GM19467 (cell line): ENCODE measurements at regions not wholly inside any gene's neighbourhood (a gene's known extent, or its start where the extent isn't known, plus 50 kb on each side); places are given as distances from the start of the nearest gene placed in this dataset.

Experiments
- ATAC-seq: cut with Tn5 transposase; IDR thresholded peaks from one replicate; pipeline ENCODE4 v1.9.1; 2021; ENCODE audit warnings: mild to moderate bottlenecking, moderate library complexity; ENCODE audit not compliant: unreplicated experiment

GRCh38 chr7:113487925-113488731 is 369.8 kb upstream of the SMIM30 start:
- no peak for ATAC-seq

GRCh38 chr7:113486548-113486947 is 368.2 kb upstream of the SMIM30 start:
- ATAC-seq = no peak

DNA sequence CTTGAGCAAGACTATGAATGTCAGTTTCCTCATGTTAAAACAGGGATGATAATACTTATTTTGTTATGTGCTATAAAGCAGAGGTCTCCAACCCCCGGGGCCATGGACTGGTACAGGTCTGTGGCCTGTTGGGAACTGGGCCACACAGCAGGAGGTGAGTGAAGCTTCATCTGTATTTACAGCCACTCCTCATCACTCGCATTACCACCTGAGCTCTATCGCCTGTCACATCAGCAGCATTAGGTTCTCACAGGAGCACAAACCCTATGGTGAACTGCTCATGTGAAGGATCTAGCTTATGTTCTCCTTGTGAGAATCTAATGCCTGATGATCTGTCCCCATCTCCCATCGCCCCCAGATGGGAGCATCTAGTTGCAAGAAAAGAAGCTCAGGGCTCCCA is 365.3 kb upstream of the SMIM30 start:
- ATAC-seq = no peak

DNA sequence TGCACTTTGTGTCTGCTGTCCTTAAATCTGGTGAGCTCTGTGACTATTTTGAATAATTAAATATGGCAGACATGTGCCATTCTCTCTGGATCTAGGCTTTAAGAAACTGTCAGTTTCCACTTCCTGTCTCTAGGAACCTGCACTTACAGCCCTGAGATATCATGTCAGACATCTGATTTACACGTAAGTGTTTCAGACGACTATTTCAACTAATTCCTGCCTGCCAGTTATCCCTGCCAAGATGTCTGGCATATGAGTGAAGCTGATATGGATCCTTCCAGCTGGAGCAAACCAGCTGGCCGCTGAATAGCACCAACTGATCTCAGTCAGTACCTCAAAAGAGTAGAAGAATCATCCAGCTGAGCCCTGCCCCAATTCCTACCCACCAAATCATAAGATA is 362.2 kb upstream of the SMIM30 start:
- no peak for ATAC-seq

DNA sequence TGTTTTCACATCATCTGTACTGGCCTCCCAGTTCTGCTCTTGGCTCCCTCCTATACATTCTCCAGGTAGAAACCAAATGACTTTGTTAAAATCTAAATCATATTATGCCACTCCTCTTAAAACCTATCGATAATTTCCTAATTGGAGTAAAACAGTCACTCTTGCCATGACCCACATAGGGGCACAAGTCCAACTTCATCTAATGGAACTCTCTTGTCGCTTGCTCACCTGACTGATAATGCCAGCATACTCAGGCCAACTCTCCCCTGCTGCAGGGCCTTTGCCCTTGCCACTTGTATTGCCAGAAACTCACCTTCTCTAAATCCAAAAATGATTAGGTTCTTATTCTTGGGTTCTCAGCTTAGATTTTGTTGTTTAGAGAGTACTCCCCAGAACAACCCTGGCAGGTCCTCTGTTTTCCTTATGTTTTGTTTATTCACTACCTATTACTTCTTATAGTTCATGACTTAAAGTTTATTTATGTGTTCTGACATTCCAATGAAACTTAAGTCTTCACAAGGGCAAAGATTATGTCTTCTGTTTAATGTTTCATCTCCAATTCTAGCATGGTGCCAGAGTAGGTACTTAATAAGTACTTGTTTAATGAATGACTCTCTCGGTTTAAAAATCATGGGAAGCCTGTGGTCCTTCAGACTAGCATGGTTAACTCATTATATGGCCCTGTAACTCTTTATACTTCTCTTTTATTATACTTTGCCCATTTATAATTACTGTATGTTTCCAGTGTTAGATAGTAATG is 345.9 kb upstream of the SMIM30 start:
- no peak for ATAC-seq

DNA sequence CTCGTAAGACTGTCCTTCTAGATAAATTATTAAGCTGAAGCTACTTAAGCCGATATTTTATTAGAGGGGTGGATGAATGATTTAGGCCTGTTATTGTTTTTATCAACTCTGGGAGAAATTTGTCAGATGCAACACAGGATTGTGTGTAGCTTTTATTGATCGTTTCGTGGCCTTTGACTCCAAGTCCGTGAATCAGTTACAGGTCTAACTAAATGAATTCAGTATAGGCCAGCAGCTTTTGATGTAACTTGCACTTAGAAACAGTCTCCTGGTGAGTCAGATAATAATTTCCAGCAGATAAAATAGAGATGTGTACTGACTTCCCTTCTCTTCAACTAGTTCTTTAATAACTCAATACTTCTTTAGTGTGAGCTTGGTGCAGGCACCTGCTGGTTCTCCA is 341.7 kb upstream of the SMIM30 start:
- no peak for ATAC-seq

GRCh38 chr7:113456533-113456932 is 338.2 kb upstream of the SMIM30 start:
- ATAC-seq = no peak

GRCh38 chr7:113454597-113455169 is 336.3 kb upstream of the SMIM30 start:
- ATAC-seq = no peak

GRCh38 chr7:113452245-113452644 is 333.9 kb upstream of the SMIM30 start:
- ATAC-seq = no peak

DNA sequence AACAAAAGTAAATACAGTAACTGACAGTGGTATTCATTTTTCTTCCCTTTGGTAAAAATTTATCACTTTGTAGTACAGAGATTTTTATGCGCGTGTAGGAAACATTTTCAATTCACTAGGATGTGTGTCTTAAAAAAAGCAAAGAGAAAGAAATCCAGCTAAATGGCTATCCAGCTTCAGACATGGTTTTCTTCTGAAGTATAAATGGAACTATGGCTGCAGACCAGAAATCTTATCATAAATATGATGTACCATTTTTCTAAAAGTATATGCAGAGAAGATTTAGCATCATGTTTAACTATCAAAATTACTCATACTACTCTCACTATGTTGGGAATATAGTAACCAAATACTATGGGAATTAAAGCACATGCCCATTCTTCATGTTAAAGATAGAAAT is 328.4 kb upstream of the SMIM30 start:
- ATAC-seq = no peak

DNA sequence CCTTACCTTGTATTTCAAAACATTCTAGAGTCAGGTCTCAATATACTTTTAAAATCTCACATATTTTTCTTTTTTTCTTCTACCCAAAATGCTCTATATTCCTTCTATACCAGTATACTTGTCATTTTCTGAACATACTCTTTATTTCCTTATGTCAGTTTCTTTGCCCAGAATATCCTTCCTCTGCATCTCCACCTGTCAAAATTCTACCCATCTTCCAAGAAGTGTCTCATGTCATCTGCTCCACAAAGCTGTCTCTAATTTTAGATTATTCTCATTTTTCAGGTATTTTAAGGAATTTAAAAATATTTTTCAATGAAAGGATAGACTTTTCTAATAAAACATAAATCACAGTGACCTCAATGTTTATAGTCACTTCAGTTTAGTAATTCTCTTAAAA is 328.0 kb upstream of the SMIM30 start:
- no peak for ATAC-seq

DNA sequence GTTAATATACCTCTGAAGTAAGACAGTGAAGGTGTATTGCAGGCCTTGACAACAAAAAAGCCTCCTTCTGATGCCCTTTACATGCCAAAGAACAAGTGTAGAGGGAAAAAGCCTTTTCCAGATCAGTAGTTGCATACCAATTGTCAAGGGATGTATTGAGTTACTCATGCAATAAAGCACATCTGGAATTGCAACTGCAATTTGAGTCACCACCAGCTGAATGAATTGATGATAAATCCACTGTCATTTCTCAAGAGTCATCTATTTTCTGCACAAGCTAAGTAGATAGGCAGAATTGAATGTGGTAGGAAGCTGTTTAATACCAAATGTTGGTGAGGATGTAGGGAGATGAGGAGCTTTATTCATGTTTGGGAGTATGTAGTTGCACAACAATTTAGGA is 325.9 kb upstream of the SMIM30 start:
- ATAC-seq = no peak

DNA sequence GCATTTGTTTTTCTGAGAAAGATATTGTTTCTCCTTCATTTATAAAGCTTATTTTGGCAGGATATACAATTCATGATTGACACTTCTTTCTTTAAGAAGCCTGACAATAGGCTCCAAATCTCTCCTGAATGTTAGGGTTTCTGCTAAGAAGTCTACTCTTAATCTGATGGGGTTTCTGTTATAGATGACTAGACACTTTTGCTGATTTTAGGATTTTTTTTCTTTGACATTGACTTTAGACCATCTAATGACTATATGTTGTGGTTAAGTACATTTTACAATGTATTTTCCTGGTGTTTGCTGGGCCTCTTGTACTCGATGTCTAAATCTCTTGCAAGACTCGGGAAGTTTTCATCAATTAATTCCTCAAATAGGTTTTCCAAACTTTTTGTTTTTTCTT is 321.8 kb upstream of the SMIM30 start:
- ATAC-seq = no peak

GRCh38 chr7:113431406-113431805 is 313.1 kb upstream of the SMIM30 start:
- no peak for ATAC-seq

- ATAC-seq = no peak
Observed at GRCh38 chr7:113424185-113424817, 305.9 kb upstream of the SMIM30 start.

- ATAC-seq = peak; percentile 100
Observed at GRCh38 chr7:113421696-113422330, 303.5 kb upstream of the SMIM30 start.

DNA sequence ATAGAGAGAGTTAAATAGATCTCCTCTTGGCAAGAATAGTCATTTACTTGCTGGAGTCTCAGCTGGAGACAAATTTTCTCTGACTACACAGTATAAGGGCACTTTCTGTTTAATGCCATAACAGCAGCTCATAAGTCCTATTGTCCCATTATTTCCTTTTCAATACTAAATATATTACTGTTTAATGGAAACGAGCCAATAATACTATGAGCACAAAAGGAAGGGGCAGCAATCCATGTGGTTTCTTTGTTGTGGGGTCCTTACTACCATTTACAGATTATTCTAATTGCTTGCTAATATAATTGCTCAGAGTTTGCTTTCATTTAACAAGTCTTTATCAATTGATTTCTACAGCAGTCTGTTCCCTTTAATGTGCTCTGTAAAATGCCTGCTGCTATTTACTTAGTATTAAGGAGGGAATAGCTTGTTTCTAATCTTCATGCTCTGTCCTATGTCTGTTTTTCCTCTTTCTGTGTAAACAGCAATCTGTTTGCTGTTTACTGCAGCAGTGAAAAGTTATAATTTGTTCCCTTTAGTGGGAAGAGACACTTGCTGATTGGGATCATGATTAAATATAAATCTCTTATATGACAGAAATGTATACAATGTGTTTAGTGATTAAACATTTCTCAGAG is 296.2 kb upstream of the SMIM30 start:
- ATAC-seq = no peak

DNA sequence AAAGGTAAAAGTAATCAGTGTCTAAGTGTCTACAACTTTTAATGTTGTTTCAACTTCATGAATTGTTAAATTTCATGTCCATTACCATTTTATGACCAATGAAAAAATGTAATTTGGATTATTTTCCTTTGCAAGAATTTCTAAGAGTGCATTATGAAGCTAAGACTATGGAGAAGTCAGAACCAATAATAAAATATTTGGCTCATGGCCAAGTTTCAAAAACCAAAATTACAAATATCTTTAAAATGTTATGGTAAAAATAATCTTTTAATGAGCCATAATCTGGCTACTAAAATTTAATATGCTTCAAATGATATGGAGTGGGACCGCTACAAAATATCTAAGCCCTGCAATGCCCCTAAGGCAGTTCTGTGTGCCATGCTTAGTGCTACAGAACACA is 294.1 kb upstream of the SMIM30 start:
- no peak for ATAC-seq

GRCh38 chr7:113410796-113411195 is 292.4 kb upstream of the SMIM30 start:
- ATAC-seq = no peak

DNA sequence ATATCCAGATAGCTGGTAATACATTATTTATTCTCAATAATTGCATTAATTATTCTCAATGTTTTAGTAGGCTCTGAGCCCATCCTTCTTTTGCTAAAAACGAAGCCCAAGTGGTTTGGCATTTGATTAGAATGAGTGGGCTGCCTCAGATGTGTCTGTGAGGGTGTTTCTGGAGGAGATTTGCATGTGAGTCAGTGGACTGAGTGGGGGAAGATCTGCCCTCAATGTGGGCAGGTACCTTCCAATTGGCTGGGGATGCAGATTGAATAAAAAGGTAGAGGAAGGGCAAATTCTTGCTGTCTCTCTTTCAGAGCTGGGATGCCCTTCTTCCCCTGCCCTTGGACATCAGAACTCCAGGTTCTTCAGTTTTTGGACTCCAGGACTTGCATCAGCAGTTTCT is 290.6 kb upstream of the SMIM30 start:
- no peak for ATAC-seq
